ENCODE measurements at regions not wholly inside any gene's neighbourhood (a gene's known extent, or its start where the extent isn't known, plus 50 kb on each side); places are given as distances from the start of the nearest gene placed in this dataset.

DNA sequence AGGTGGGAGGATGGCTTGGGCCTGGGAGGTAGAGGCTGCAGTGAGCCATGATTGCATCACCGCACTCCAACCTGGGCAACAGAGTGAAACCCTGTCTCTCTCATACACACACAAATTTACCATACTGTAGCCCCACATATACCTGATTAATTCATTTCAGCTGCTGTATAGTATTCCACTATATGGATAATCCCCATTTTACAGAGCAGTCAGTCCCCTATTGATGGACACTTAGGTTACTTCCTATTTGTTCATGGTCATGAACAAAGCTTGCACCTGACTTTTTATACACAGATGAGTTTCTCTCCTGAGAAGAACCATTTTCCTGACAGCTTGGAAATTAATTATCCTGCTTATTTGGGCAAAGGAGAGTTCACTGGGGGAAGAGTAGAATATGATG lies 59.2 kb downstream of the EMX2 start:
- Histone ChIP-seq H3K4me3 (ENCODE audit: low read depth, low read length, poor library complexity, severe bottlenecking) (no peak overlapping the region), H3K27me3 (replicated peaks; ENCODE audit: insufficient read depth, low read depth, low read length, poor library complexity) (peaks cover 37% of the 10 kb centered on the region), H3K27ac (ENCODE audit: low read depth, low read length, poor library complexity, severe bottlenecking) (no peak overlapping the region), H3K9me3 (ENCODE audit: low read depth, low read length, poor library complexity, severe bottlenecking) (no peaks in the 10 kb centered on the region), H3K4me1 (ENCODE audit: insufficient read depth, low read length, poor library complexity, severe bottlenecking) (no peaks in the 10 kb centered on the region), H3K36me3 (ENCODE audit: insufficient read depth, low read length, poor library complexity, severe bottlenecking) (no peaks in the 10 kb centered on the region)
- no peak for DNase-seq (ENCODE audit: low spot score)
- POLR2A ChIA-PET (ENCODE audit: low non-redundant PET): no interaction called here
- no TSS peak for BruUV-seq (replicated peaks)
- TF ChIP-seq, protein P1, sequence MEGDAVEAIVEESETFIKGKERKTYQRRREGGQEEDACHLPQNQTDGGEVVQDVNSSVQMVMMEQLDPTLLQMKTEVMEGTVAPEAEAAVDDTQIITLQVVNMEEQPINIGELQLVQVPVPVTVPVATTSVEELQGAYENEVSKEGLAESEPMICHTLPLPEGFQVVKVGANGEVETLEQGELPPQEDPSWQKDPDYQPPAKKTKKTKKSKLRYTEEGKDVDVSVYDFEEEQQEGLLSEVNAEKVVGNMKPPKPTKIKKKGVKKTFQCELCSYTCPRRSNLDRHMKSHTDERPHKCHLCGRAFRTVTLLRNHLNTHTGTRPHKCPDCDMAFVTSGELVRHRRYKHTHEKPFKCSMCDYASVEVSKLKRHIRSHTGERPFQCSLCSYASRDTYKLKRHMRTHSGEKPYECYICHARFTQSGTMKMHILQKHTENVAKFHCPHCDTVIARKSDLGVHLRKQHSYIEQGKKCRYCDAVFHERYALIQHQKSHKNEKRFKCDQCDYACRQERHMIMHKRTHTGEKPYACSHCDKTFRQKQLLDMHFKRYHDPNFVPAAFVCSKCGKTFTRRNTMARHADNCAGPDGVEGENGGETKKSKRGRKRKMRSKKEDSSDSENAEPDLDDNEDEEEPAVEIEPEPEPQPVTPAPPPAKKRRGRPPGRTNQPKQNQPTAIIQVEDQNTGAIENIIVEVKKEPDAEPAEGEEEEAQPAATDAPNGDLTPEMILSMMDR (conservative IDR thresholded peaks at IDR 0.05; ENCODE audit: low read depth, low read length): no peak
- TF ChIP-seq EZH2 (IDR thresholded peaks at IDR 0.05; ENCODE audit: borderline replicate concordance, low read depth, low read length, poor library complexity, severe bottlenecking): no peak
- CTCF ChIA-PET: no interaction called here
- intact Hi-C loops (cut with micrococcal nuclease; ENCODE audit: unreplicated experiment): no loop called here

DNA sequence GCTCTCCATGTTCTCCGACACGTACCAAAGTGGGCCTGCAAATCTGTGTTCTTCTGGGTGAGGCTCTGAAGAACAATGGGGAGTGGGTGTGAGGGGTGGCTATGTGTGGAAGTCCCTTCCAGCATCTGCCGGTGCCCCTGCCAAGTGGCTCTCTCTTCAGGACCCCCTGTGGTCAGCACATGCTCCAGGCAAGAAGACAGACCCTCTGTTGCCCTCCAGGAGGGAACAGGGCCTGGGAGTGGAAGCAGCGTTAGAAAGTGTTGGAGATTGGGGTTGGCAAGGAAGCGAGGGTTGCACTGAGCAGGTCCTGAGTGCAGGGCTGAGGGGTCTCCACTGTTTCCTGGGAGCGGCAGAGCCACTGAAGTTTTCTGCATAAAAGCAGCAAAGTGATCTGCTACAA lies 60.5 kb downstream of the EMX2 start:
- BruUV-seq (replicated peaks): no TSS peak
- H3K4me3 ChIP-seq (ENCODE audit: low read depth, low read length, poor library complexity, severe bottlenecking): no peak overlapping the region
- H3K27me3 ChIP-seq (replicated peaks; ENCODE audit: insufficient read depth, low read depth, low read length, poor library complexity): peaks cover 28% of the 10 kb centered on the region
- H3K4me1 ChIP-seq (ENCODE audit: insufficient read depth, low read length, poor library complexity, severe bottlenecking): no peaks in the 10 kb centered on the region
- TF ChIP-seq, protein P1 (conservative IDR thresholded peaks at IDR 0.05; ENCODE audit: low read depth, low read length): no peak
- no peaks in the 10 kb centered on the region for H3K36me3 ChIP-seq (ENCODE audit: insufficient read depth, low read length, poor library complexity, severe bottlenecking)
- intact Hi-C loops (cut with micrococcal nuclease; ENCODE audit: unreplicated experiment): no loop called here
- H3K9me3 ChIP-seq (ENCODE audit: low read depth, low read length, poor library complexity, severe bottlenecking): no peaks in the 10 kb centered on the region
- H3K27ac ChIP-seq (ENCODE audit: low read depth, low read length, poor library complexity, severe bottlenecking): no peak overlapping the region
- no peak for DNase-seq (ENCODE audit: low spot score)
- POLR2A ChIA-PET (ENCODE audit: low non-redundant PET): interaction anchor here (0.8 kb wide), 1 partner anchor 103 kb away, joined by 3 read pairs; no protein-coding TSS in a partner anchor
- CTCF ChIA-PET: no interaction called here

DNA sequence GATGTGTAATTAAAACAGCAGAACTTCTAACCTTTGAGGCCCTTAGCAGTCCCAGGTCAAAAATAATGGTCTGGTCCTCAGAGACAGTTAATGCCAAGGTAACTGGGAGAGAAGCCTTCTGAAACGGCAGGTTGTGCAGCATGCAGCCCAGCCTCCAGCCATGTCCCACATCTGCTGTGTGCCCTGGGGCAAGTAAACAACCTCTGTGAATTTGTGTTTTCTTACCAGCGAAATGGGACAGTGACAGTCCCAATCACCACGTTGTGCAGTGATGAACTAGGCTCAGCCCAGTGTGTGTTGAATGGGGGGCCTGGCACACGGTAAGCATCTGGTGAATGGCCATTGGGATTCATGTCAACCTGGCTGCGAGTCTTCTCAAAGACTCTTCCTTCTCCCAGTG lies 61.2 kb downstream of the EMX2 start:
- no TSS peak for BruUV-seq (replicated peaks)
- peaks cover 21% of the 10 kb centered on the region for H3K27me3 ChIP-seq (replicated peaks; ENCODE audit: insufficient read depth, low read depth, low read length, poor library complexity)
- no peak for TF ChIP-seq EZH2 (IDR thresholded peaks at IDR 0.05; ENCODE audit: borderline replicate concordance, low read depth, low read length, poor library complexity, severe bottlenecking)
- TF ChIP-seq, protein P1 (conservative IDR thresholded peaks at IDR 0.05; ENCODE audit: low read depth, low read length): no peak
- H3K4me1 ChIP-seq (ENCODE audit: insufficient read depth, low read length, poor library complexity, severe bottlenecking): no peaks in the 10 kb centered on the region
- POLR2A ChIA-PET (ENCODE audit: low non-redundant PET): interaction anchor here (0.8 kb wide), 1 partner anchor 102 kb away, joined by 3 read pairs; no protein-coding TSS in a partner anchor
- H3K4me3 ChIP-seq (ENCODE audit: low read depth, low read length, poor library complexity, severe bottlenecking): no peak overlapping the region
- H3K9me3 ChIP-seq (ENCODE audit: low read depth, low read length, poor library complexity, severe bottlenecking): no peaks in the 10 kb centered on the region
- CTCF ChIA-PET: no interaction called here
- intact Hi-C loops (cut with micrococcal nuclease; ENCODE audit: unreplicated experiment): no loop called here
- no peaks in the 10 kb centered on the region for H3K36me3 ChIP-seq (ENCODE audit: insufficient read depth, low read length, poor library complexity, severe bottlenecking)
- no peak for DNase-seq (ENCODE audit: low spot score)
- H3K27ac ChIP-seq (ENCODE audit: low read depth, low read length, poor library complexity, severe bottlenecking): no peak overlapping the region

Measured in A673 (cell line).